OCI-LY1 (cell line): ENCODE measurements at regions not wholly inside any gene's neighbourhood (a gene's known extent, or its start where the extent isn't known, plus 50 kb on each side); places are given as distances from the start of the nearest gene placed in this dataset.

ENCODE experiments used
- H2AFZ ChIP-seq: fragments of 200-600 bp; sonication (generic), shearing (Covaris generic); 2 replicates; pipeline ENCODE4 v1.6.0; 2014; ENCODE audit warnings: antibody characterized with exemption, mild to moderate bottlenecking, low read length
- H3F3A ChIP-seq: fragments of 200-600 bp; sonication (generic), shearing (Covaris generic); 2 replicates; pipeline ENCODE4 v1.6.0; 2014; ENCODE audit warnings: mild to moderate bottlenecking, antibody characterized with exemption, low read length, moderate library complexity; ENCODE audit not compliant: insufficient read depth
- H3K27ac ChIP-seq: fragments of 200-600 bp; sonication (generic); 2 replicates; pipeline ENCODE4 v1.5.1; 2014; ENCODE audit warnings: low read length, mixed run types, mild to moderate bottlenecking, low read depth; ENCODE audit not compliant: poor library complexity, severe bottlenecking
- H3K27me3 ChIP-seq: fragments of 200-600 bp; sonication (generic); 2 replicates; pipeline ENCODE4 v1.6.0; 2014; ENCODE audit warnings: antibody characterized with exemption, mild to moderate bottlenecking, low read length, moderate library complexity; ENCODE audit not compliant: insufficient read depth
- H3K36me3 ChIP-seq: fragments of 200-600 bp; sonication (generic); 2 replicates; pipeline ENCODE4 v1.6.1; 2014; ENCODE audit warnings: mild to moderate bottlenecking, antibody characterized with exemption, low read length, moderate library complexity, mixed read lengths; ENCODE audit not compliant: insufficient read depth
- H3K4me1 ChIP-seq: fragments of 200-600 bp; sonication (generic); 2 replicates; pipeline ENCODE4 v1.5.1; 2014; ENCODE audit warnings: mild to moderate bottlenecking, low read length, moderate library complexity; ENCODE audit not compliant: insufficient read depth, severe bottlenecking
- H3K4me2 ChIP-seq: fragments of 200-600 bp; sonication (generic), shearing (Covaris generic); 2 replicates; pipeline ENCODE4 v1.6.1; 2014; ENCODE audit warnings: low read length
- H3K4me3 ChIP-seq: fragments of 200-600 bp; sonication (generic); 2 replicates; pipeline ENCODE4 v1.5.1; 2014; ENCODE audit warnings: low read length, low read depth, mild to moderate bottlenecking, mixed read lengths; ENCODE audit not compliant: poor library complexity, severe bottlenecking
- H3K79me2 ChIP-seq: fragments of 200-600 bp; shearing (Covaris generic); 2 replicates; pipeline ENCODE4 v1.6.1; 2016; ENCODE audit warnings: mixed run types, low read length, mixed read lengths; ENCODE audit not compliant: insufficient read depth
- H3K9ac ChIP-seq: fragments of 200-600 bp; sonication (generic), shearing (Covaris generic); 2 replicates; pipeline ENCODE4 v1.6.1; 2014; ENCODE audit warnings: mild to moderate bottlenecking, low read length, mixed read lengths
- H3K9me2 ChIP-seq: fragments of 200-600 bp; sonication (generic), shearing (Covaris generic); 2 replicates; pipeline ENCODE4 v1.6.1; 2014; ENCODE audit warnings: low read depth, mild to moderate bottlenecking, low read length, mixed read lengths
- H3K9me3 ChIP-seq: fragments of 200-600 bp; shearing (Covaris generic); 2 replicates; pipeline ENCODE4 v1.6.1; 2014; ENCODE audit warnings: low read length, mixed read lengths
- H4K20me1 ChIP-seq: fragments of 200-600 bp; sonication (generic), shearing (Covaris generic); 2 replicates; pipeline ENCODE4 v1.6.0; 2016; ENCODE audit warnings: mild to moderate bottlenecking, low read length; ENCODE audit not compliant: insufficient read depth
- EZH2 ChIP-seq: fragments of 200-600 bp; sonication (generic), shearing (Covaris generic); IDR thresholded peaks from 2 replicates; pipeline ENCODE4 v1.8.0; 2017; ENCODE audit warnings: borderline replicate concordance, mixed run types, mild to moderate bottlenecking, antibody characterized with exemption, low read length, moderate library complexity, mixed read lengths
- TF ChIP-seq, protein P1 (sequence below): fragments of 200-600 bp; sonication (generic), shearing (Covaris generic); IDR thresholded peaks from 2 replicates; pipeline ENCODE4 v1.5.1; 2017; ENCODE audit warnings: mild to moderate bottlenecking, antibody characterized with exemption, low read length, moderate library complexity, mixed read lengths

GRCh38 chr1:229196404-229197264 is 74.3 kb upstream of the RAB4A start:
- no peak overlapping the region for H3K4me2 ChIP-seq
- H3K9me2 ChIP-seq = no peaks in the 10 kb centered on the region

GRCh38 chr1:229197265-229197585 is 73.7 kb upstream of the RAB4A start:
- no peaks in the 10 kb centered on the region for H3K79me2 ChIP-seq
- no peak for TF ChIP-seq EZH2
- TF ChIP-seq, protein P1, sequence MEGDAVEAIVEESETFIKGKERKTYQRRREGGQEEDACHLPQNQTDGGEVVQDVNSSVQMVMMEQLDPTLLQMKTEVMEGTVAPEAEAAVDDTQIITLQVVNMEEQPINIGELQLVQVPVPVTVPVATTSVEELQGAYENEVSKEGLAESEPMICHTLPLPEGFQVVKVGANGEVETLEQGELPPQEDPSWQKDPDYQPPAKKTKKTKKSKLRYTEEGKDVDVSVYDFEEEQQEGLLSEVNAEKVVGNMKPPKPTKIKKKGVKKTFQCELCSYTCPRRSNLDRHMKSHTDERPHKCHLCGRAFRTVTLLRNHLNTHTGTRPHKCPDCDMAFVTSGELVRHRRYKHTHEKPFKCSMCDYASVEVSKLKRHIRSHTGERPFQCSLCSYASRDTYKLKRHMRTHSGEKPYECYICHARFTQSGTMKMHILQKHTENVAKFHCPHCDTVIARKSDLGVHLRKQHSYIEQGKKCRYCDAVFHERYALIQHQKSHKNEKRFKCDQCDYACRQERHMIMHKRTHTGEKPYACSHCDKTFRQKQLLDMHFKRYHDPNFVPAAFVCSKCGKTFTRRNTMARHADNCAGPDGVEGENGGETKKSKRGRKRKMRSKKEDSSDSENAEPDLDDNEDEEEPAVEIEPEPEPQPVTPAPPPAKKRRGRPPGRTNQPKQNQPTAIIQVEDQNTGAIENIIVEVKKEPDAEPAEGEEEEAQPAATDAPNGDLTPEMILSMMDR = no peak
- H3K4me1 ChIP-seq = peaks cover 4% of the 10 kb centered on the region
- H4K20me1 ChIP-seq = no peaks in the 10 kb centered on the region
- H3K4me2 ChIP-seq = no peak overlapping the region
- no peak overlapping the region for H3K27ac ChIP-seq
- no peak overlapping the region for H3K4me3 ChIP-seq
- no peaks in the 10 kb centered on the region for H3K9me3 ChIP-seq
- H2AFZ ChIP-seq = no peak overlapping the region
- H3K9ac ChIP-seq = no peak overlapping the region
- H3K9me2 ChIP-seq = no peaks in the 10 kb centered on the region
- H3K27me3 ChIP-seq = no peaks in the 10 kb centered on the region
- no peaks in the 10 kb centered on the region for H3F3A ChIP-seq
- H3K36me3 ChIP-seq = no peaks in the 10 kb centered on the region

More at GRCh38 chr1:229196404-229197264, 74.3 kb upstream of the RAB4A start:
- no peaks in the 10 kb centered on the region for H3K9me3 ChIP-seq
- H3K36me3 ChIP-seq = no peaks in the 10 kb centered on the region
- H3K9ac ChIP-seq = no peak overlapping the region
- H3F3A ChIP-seq = no peaks in the 10 kb centered on the region
- no peak overlapping the region for H3K27ac ChIP-seq
- H3K4me3 ChIP-seq = no peak overlapping the region
- H2AFZ ChIP-seq = no peak overlapping the region
- no peaks in the 10 kb centered on the region for H3K27me3 ChIP-seq
- H3K79me2 ChIP-seq = no peaks in the 10 kb centered on the region
- peaks cover 4% of the 10 kb centered on the region for H3K4me1 ChIP-seq
- H4K20me1 ChIP-seq = no peaks in the 10 kb centered on the region
- TF ChIP-seq, protein P1 = no peak
- no peak for TF ChIP-seq EZH2

GRCh38 chr1:229199261-229200243 is 71.4 kb upstream of the RAB4A start:
- Histone ChIP-seq H3K79me2 (no peaks in the 10 kb centered on the region), H3K9me2 (no peaks in the 10 kb centered on the region), H3F3A (no peaks in the 10 kb centered on the region), H3K4me3 (no peak overlapping the region), H3K4me2 (no peak overlapping the region), H2AFZ (no peak overlapping the region), H3K9me3 (no peaks in the 10 kb centered on the region), H3K27ac (no peak overlapping the region), H3K4me1 (peaks cover 4% of the 10 kb centered on the region), H4K20me1 (no peaks in the 10 kb centered on the region), H3K9ac (no peak overlapping the region), H3K27me3 (no peaks in the 10 kb centered on the region), H3K36me3 (no peaks in the 10 kb centered on the region)
- TF ChIP-seq, protein P1 = no peak
